H1 (cell line): ENCODE measurements at regions not wholly inside any gene's neighbourhood (a gene's known extent, or its start where the extent isn't known, plus 50 kb on each side); places are given as distances from the start of the nearest gene placed in this dataset.

Experiments used
- BACH1 ChIP-seq: IDR thresholded peaks from 2 replicates; pipeline ENCODE4 v1.6.1; 2012; ENCODE audit warnings: low read length, improper control_type of control experiment
- CREB1 ChIP-seq: IDR thresholded peaks from 2 replicates; pipeline ENCODE4 v1.6.1; 2012; ENCODE audit warnings: inconsistent platforms
- JUND ChIP-seq: IDR thresholded peaks from 2 replicates; pipeline ENCODE4 v1.6.1; 2011; ENCODE audit warnings: mild to moderate bottlenecking, improper control_type of control experiment, low read length
- POLR2AphosphoS5 ChIP-seq: IDR thresholded peaks from 2 replicates; pipeline ENCODE4 v1.6.1; 2011; ENCODE audit warnings: low read depth, low read length
- RFX5 ChIP-seq: IDR thresholded peaks from 2 replicates; pipeline ENCODE4 v1.6.1; 2011; ENCODE audit warnings: low read depth, low read length, improper control_type of control experiment, borderline replicate concordance
- TF ChIP-seq, protein P1 (sequence below), 3 experiments: IDR thresholded peaks; 1 replicate in 2 of 3; 2 replicates in 1 of 3; pipeline versions ENCODE4 v1.5.1 to v1.6.1; 2011; ENCODE audit warnings: low read length in 3 of 3, mild to moderate bottlenecking in 3 of 3, inconsistent platforms in 2 of 3, low read depth in 1 of 3, moderate library complexity in 1 of 3; ENCODE audit not compliant: insufficient read depth in 1 of 3; ENCODE audit errors: control extremely low read depth in 1 of 3

DNA sequence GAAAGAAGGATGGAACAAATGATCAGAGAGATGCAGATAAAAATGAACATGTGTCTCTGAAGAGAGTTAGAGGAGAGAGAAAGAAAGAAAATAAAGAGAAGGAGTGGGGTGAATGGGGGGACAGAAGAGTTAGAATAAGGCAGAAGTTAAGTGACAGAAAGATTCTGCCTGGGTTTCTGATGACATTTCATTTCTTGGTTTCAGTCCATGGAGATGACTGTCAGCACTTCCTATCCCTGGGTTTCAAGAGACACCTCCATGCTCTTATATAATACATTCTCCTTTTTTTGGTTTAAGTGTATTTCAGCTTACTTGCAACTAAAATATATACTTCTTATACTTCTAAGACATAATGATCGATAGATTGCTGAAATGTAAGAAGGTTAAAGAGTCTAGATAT is 213.0 kb upstream of the IL12B start:
- TF ChIP-seq, protein P1, sequence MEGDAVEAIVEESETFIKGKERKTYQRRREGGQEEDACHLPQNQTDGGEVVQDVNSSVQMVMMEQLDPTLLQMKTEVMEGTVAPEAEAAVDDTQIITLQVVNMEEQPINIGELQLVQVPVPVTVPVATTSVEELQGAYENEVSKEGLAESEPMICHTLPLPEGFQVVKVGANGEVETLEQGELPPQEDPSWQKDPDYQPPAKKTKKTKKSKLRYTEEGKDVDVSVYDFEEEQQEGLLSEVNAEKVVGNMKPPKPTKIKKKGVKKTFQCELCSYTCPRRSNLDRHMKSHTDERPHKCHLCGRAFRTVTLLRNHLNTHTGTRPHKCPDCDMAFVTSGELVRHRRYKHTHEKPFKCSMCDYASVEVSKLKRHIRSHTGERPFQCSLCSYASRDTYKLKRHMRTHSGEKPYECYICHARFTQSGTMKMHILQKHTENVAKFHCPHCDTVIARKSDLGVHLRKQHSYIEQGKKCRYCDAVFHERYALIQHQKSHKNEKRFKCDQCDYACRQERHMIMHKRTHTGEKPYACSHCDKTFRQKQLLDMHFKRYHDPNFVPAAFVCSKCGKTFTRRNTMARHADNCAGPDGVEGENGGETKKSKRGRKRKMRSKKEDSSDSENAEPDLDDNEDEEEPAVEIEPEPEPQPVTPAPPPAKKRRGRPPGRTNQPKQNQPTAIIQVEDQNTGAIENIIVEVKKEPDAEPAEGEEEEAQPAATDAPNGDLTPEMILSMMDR (IDR thresholded peaks at IDR 0.05; ENCODE audit: control extremely low read depth in 1 of 3, insufficient read depth in 1 of 3, low read depth in 1 of 3, low read length in 3 of 3), result no peak
- TF ChIP-seq JUND (no peak), CREB1 (no peak), RFX5 (no peak), BACH1 (no peak), POLR2AphosphoS5 (no peak)
